Sigmoid colon (tissue), 6 donors: ENCODE measurements at regions not wholly inside any gene's neighbourhood (a gene's known extent, or its start where the extent isn't known, plus 50 kb on each side); places are given as distances from the start of the nearest gene placed in this dataset.
"Not testable (repeated sequence)": the region's sequence is repeated elsewhere in the genome, so short reads cannot be mapped to it uniquely, and the experiment has no call there.

Experiments
- DNase-seq: peaks from one replicate; pipeline ENCODE4 v3.0.0-alpha.2; 2019
- H3K27ac ChIP-seq, 4 donors: fragments of 200-600 bp; sonication (generic); one replicate each; pipeline ENCODE4 v1.5.1; 2016 to 2019; ENCODE audit warnings: mild to moderate bottlenecking in 1 of 4
- H3K27me3 ChIP-seq, 3 donors: fragments of 200-600 bp; sonication (generic); one replicate each; pipeline ENCODE4 v1.5.1; 2019; ENCODE audit warnings: mild to moderate bottlenecking in 1 of 3
- H3K36me3 ChIP-seq, 4 donors: fragments of 200-600 bp; sonication (generic); one replicate each; pipeline ENCODE4 v1.5.1; 2016 to 2019
- H3K4me1 ChIP-seq, 4 donors: fragments of 200-600 bp; sonication (generic); one replicate each; pipeline ENCODE4 v1.5.1; 2017 to 2019
- H3K4me3 ChIP-seq, 4 donors: fragments of 200-600 bp; sonication (generic); one replicate each; pipeline ENCODE4 v1.5.1; 2017 to 2019; ENCODE audit warnings: mild to moderate bottlenecking in 2 of 4, moderate library complexity in 1 of 4
- H3K9me3 ChIP-seq, 4 donors: fragments of 200-600 bp in 3 of 4; sonication (generic) in 3 of 4; one replicate each; pipeline versions ENCODE4 v1.5.1 to v1.6.1; 2013 to 2019
- CTCF ChIP-seq, 4 experiments: fragments of 450-650 bp in 3 of 4; fragments of 200-600 bp in 1 of 4; IDR thresholded peaks; one replicate each; pipeline ENCODE4 v1.5.1; 2016 to 2019; ENCODE audit warnings: antibody characterized with exemption in 4 of 4, mild to moderate bottlenecking in 3 of 4, moderate library complexity in 2 of 4
- EP300 ChIP-seq, 4 donors: sonication (generic); formaldehyde crosslinking; IDR thresholded peaks; one replicate each; pipeline ENCODE4 v1.6.1; 2017; ENCODE audit warnings: antibody characterized with exemption in 4 of 4
- POLR2A ChIP-seq, 2 donors: fragments of 450-650 bp; IDR thresholded peaks; one replicate each; pipeline ENCODE4 v1.6.1; 2016; ENCODE audit warnings: antibody characterized with exemption in 2 of 2, mild to moderate bottlenecking in 2 of 2, moderate library complexity in 2 of 2
- POLR2AphosphoS5 ChIP-seq, 4 donors: sonication (generic); formaldehyde crosslinking; IDR thresholded peaks; one replicate each; pipeline ENCODE4 v1.6.1; 2017; ENCODE audit warnings: antibody characterized with exemption in 4 of 4
- WGBS, 2 donors: extraction: QIAGEN DNeasy Blood & Tissue Kit; methylation state at CpG; one replicate each; pipeline ENCODE4 v1.1.7; 2013; 5-methylcytosine and 5-hydroxymethylcytosine counted together
- intact Hi-C: fragments of 100-400 bp; cut with DNase I; formaldehyde crosslinking; loops from one replicate; pipeline ENCODE4 v1.15.1; 2023
- donor health status: healthy with polysubstance abuse.
- donor health status: healthy.

GRCh38 chr7:17434841-17435692 lies 136.6 kb downstream of the AHR start:
- Histone ChIP-seq H3K4me3 (no peak overlapping the region), H3K27ac (no peak overlapping the region), H3K9me3 (peaks cover 0 to 1% (median 0%) of the 10 kb centered on the region in 4 donors), H3K36me3 (no peaks in the 10 kb centered on the region), H3K4me1 (no peaks in the 10 kb centered on the region), H3K27me3 (no peaks in the 10 kb centered on the region)
- DNase-seq = no peak
- intact Hi-C loops = no loop called here
- TF ChIP-seq CTCF (IDR thresholded peaks at IDR 0.05) = no peak
- TF ChIP-seq POLR2AphosphoS5 (IDR thresholded peaks at IDR 0.05) = no peak
- no peak for TF ChIP-seq EP300 (IDR thresholded peaks at IDR 0.05)
- TF ChIP-seq POLR2A (IDR thresholded peaks at IDR 0.05) = no peak
- 86 to 91% methylated on average over 6 of the region's 6 CpGs for WGBS, 2 donors

GRCh38 chr7:17436126-17436525 lies 137.7 kb downstream of the AHR start:
- H3K4me1 ChIP-seq = no peaks in the 10 kb centered on the region
- H3K4me3 ChIP-seq = no peak overlapping the region
- WGBS, 2 donors = 94 to 96% methylated on average over 2 of the region's 2 CpGs
- H3K27ac ChIP-seq = no peak overlapping the region
- intact Hi-C loops = no loop called here
- H3K9me3 ChIP-seq = peaks cover 0 to 3% (median 0%) of the 10 kb centered on the region in 4 donors
- TF ChIP-seq POLR2A (IDR thresholded peaks at IDR 0.05) (no peak), POLR2AphosphoS5 (IDR thresholded peaks at IDR 0.05) (no peak), EP300 (IDR thresholded peaks at IDR 0.05) (no peak), CTCF (IDR thresholded peaks at IDR 0.05) (no peak)
- DNase-seq = no peak
- no peaks in the 10 kb centered on the region for H3K27me3 ChIP-seq
- no peaks in the 10 kb centered on the region for H3K36me3 ChIP-seq

GRCh38 chr7:17437586-17437985 lies 139.1 kb downstream of the AHR start:
- DNase-seq = no peak
- WGBS, 2 donors = 91 to 98% methylated on average over 1 of the region's 1 CpG
- no peaks in the 10 kb centered on the region for H3K4me1 ChIP-seq
- H3K27ac ChIP-seq = no peak overlapping the region
- H3K36me3 ChIP-seq = no peaks in the 10 kb centered on the region
- intact Hi-C loops = no loop called here
- TF ChIP-seq EP300 (IDR thresholded peaks at IDR 0.05) = no peak
- TF ChIP-seq POLR2A (IDR thresholded peaks at IDR 0.05) = no peak
- no peak for TF ChIP-seq POLR2AphosphoS5 (IDR thresholded peaks at IDR 0.05)
- no peaks in the 10 kb centered on the region for H3K27me3 ChIP-seq
- H3K4me3 ChIP-seq = no peak overlapping the region
- H3K9me3 ChIP-seq = peaks cover 0 to 3% (median 0%) of the 10 kb centered on the region in 4 donors

- H3K4me3 ChIP-seq, DNase-seq, H3K4me1 ChIP-seq, H3K9me3 ChIP-seq, H3K36me3 ChIP-seq, H3K27me3 ChIP-seq, intact Hi-C loops, H3K27ac ChIP-seq: not testable (repeated sequence)
- WGBS, 2 donors = 79 to 84% methylated on average over 3 of the region's 3 CpGs
These were observed 141.8 kb downstream of the AHR start for GRCh38 chr7:17440025-17440784.

GRCh38 chr7:17440831-17441230 lies 142.4 kb downstream of the AHR start:
- no peak for DNase-seq
- intact Hi-C loops = no loop called here
- no peak overlapping the region for H3K27ac ChIP-seq
- H3K9me3 ChIP-seq = peaks cover 0 to 3% (median 0%) of the 10 kb centered on the region in 4 donors
- no peaks in the 10 kb centered on the region for H3K27me3 ChIP-seq
- no peak overlapping the region for H3K4me3 ChIP-seq
- TF ChIP-seq POLR2A (IDR thresholded peaks at IDR 0.05) = no peak
- no peak for TF ChIP-seq EP300 (IDR thresholded peaks at IDR 0.05)
- no peak for TF ChIP-seq CTCF (IDR thresholded peaks at IDR 0.05)
- no peak for TF ChIP-seq POLR2AphosphoS5 (IDR thresholded peaks at IDR 0.05)
- 83 to 90% methylated on average over 5 of the region's 5 CpGs for WGBS, 2 donors
- H3K36me3 ChIP-seq = no peaks in the 10 kb centered on the region
- H3K4me1 ChIP-seq = no peaks in the 10 kb centered on the region
